ENCODE measurements at regions not wholly inside any gene's neighbourhood (a gene's known extent, or its start where the extent isn't known, plus 50 kb on each side); places are given as distances from the start of the nearest gene placed in this dataset.

GRCh38 chr2:198874472-198874858, 583.3 kb downstream of the SATB2 start:
- 80 to 82% methylated on average over 1 to 2 of the region's 2 CpGs for WGBS, 2 experiments (ENCODE audit: insufficient coverage in 1 of 2, insufficient read length in 1 of 2)
- no peaks in the 10 kb centered on the region for H3K36me3 Mint-ChIP-seq (ENCODE audit: low read depth)
- peaks cover 9% of the 10 kb centered on the region for H3K4me1 ChIP-seq (ENCODE audit: control insufficient read depth, insufficient read depth, low read length)

GRCh38 chr2:198873503-198874471, 584.0 kb downstream of the SATB2 start:
- Histone ChIP-seq H3K27ac (ENCODE audit: low read depth, low read length) (no peak overlapping the region), H3K9ac (ENCODE audit: extremely low read depth, low read length, poor library complexity, severe bottlenecking) (no peak overlapping the region), H3K36me3 (ENCODE audit: control insufficient read depth, insufficient read depth, low read length) (no peaks in the 10 kb centered on the region), H3K9me3 (ENCODE audit: control insufficient read depth, low read length) (no peaks in the 10 kb centered on the region), H3K27me3 (ENCODE audit: control insufficient read depth, insufficient read depth, low read length, poor library complexity, severe bottlenecking) (no peaks in the 10 kb centered on the region), H3K4me3 (ENCODE audit: low read length) (no peak overlapping the region), H3K4me1 (ENCODE audit: control insufficient read depth, insufficient read depth, low read length) (peaks cover 7% of the 10 kb centered on the region)
- Mint-ChIP-seq H3K4me1 (peaks cover 29% of the 10 kb centered on the region), H3K27me3 (ENCODE audit: insufficient read depth) (no peaks in the 10 kb centered on the region), H3K27ac (no peak overlapping the region), H3K36me3 (ENCODE audit: low read depth) (no peaks in the 10 kb centered on the region), H3K9me3 (peaks cover 12% of the 10 kb centered on the region), H3K4me3 (no peak overlapping the region)
- TF ChIP-seq CTCF (conservative IDR thresholded peaks at IDR 0.05): no peak
- no peak for DNase-seq
- WGBS, 2 experiments (ENCODE audit: insufficient coverage in 1 of 2, insufficient read length in 1 of 2): 80 to 89% methylated on average over 1 to 6 of the region's 8 CpGs

More at GRCh38 chr2:198874472-198874858, 583.3 kb downstream of the SATB2 start:
- Histone ChIP-seq H3K9me3 (ENCODE audit: control insufficient read depth, low read length) (no peaks in the 10 kb centered on the region), H3K27me3 (ENCODE audit: control insufficient read depth, insufficient read depth, low read length, poor library complexity, severe bottlenecking) (no peaks in the 10 kb centered on the region), H3K4me3 (ENCODE audit: low read length) (no peak overlapping the region), H3K27ac (ENCODE audit: low read depth, low read length) (no peak overlapping the region), H3K36me3 (ENCODE audit: control insufficient read depth, insufficient read depth, low read length) (no peaks in the 10 kb centered on the region), H3K9ac (ENCODE audit: extremely low read depth, low read length, poor library complexity, severe bottlenecking) (no peak overlapping the region)
- Mint-ChIP-seq H3K9me3 (peaks cover 5% of the 10 kb centered on the region), H3K27me3 (ENCODE audit: insufficient read depth) (no peaks in the 10 kb centered on the region), H3K4me3 (no peak overlapping the region), H3K27ac (no peak overlapping the region), H3K4me1 (peaks cover 29% of the 10 kb centered on the region)
- DNase-seq: no peak
- TF ChIP-seq CTCF (conservative IDR thresholded peaks at IDR 0.05): no peak

- 95 to 100% methylated on average over 1 to 5 of the region's 5 CpGs for WGBS, 2 experiments (ENCODE audit: insufficient coverage in 1 of 2, insufficient read length in 1 of 2)
- Mint-ChIP-seq H3K27me3 (ENCODE audit: insufficient read depth) (no peaks in the 10 kb centered on the region), H3K4me1 (peaks cover 19% of the 10 kb centered on the region), H3K36me3 (ENCODE audit: low read depth) (no peaks in the 10 kb centered on the region), H3K9me3 (peaks cover 14% of the 10 kb centered on the region), H3K4me3 (no peak overlapping the region), H3K27ac (no peak overlapping the region)
- DNase-seq: no peak
- H3K27ac ChIP-seq (ENCODE audit: low read depth, low read length): no peak overlapping the region
- TF ChIP-seq CTCF (conservative IDR thresholded peaks at IDR 0.05): no peak
- no peaks in the 10 kb centered on the region for H3K36me3 ChIP-seq (ENCODE audit: control insufficient read depth, insufficient read depth, low read length)
- H3K9me3 ChIP-seq (ENCODE audit: control insufficient read depth, low read length): peaks cover 14% of the 10 kb centered on the region
- H3K9ac ChIP-seq (ENCODE audit: extremely low read depth, low read length, poor library complexity, severe bottlenecking): no peak overlapping the region
- no peaks in the 10 kb centered on the region for H3K27me3 ChIP-seq (ENCODE audit: control insufficient read depth, insufficient read depth, low read length, poor library complexity, severe bottlenecking)
- no peaks in the 10 kb centered on the region for H3K4me1 ChIP-seq (ENCODE audit: control insufficient read depth, insufficient read depth, low read length)
- no peak overlapping the region for H3K4me3 ChIP-seq (ENCODE audit: low read length)
Measured at GRCh38 chr2:198863655-198864054, 594.1 kb downstream of the SATB2 start.

Measured in endodermal cell (in vitro differentiated cells).